A549 (cell line): ENCODE measurements at regions not wholly inside any gene's neighbourhood (a gene's known extent, or its start where the extent isn't known, plus 50 kb on each side); places are given as distances from the start of the nearest gene placed in this dataset.

Experiments
- ATAC-seq, 2 experiments: fragments of 200-7000 bp in 1 of 2; fragments of >200 bp in 1 of 2; cut with Nextera tagmentation in 1 of 2; cut with Tn5 transposase in 1 of 2; 3 replicates each; pipeline versions ENCODE4 v1.8.0 to v1.9.1; 2018 to 2020; ENCODE audit warnings: mild to moderate bottlenecking in 1 of 2, moderate library complexity in 1 of 2
- CTCF ChIA-PET: fragments of 300-600 bp; sonication (Branson Sonifier 250); formaldehyde crosslinking; extraction: SDS; loops from one replicate; lab custom pipeline; 2021; ENCODE audit warnings: antibody characterized with exemption, inconsistent platforms; lab: Yijun Ruan, JAX
- POLR2A ChIA-PET: fragments of 350-600 bp; formaldehyde crosslinking; extraction: SDS; loops from one replicate; lab custom pipeline; 2021; ENCODE audit warnings: antibody characterized with exemption, inconsistent platforms; lab: Yijun Ruan, JAX
- DNase-seq, 2 experiments: peaks; one replicate each; pipeline versions ENCODE4 v3.0.0 to v3.0.0-alpha.2; 2011 to 2016; ENCODE audit warnings: low read depth in 1 of 2, low spot score in 1 of 2
- FAIRE-seq: peaks from 2 replicates; lab custom pipeline; 2011; peaks lifted over from hg19 to GRCh38; lab: Jason Lieb, UNC
- H3K27ac ChIP-seq, 2 experiments: fragments of >200 bp; sonication (Bioruptor Twin); formaldehyde crosslinking; 3 replicates each; pipeline ENCODE4 v1.5.1; 2016 to 2017
- H3K4me1 ChIP-seq: fragments of >200 bp; sonication (Bioruptor Twin); formaldehyde crosslinking; 3 replicates; pipeline ENCODE4 v1.6.1; 2016
- H3K4me2 ChIP-seq: fragments of >200 bp; sonication (Bioruptor Twin); formaldehyde crosslinking; 3 replicates; pipeline ENCODE4 v1.6.1; 2016
- H3K4me3 ChIP-seq: fragments of >200 bp; sonication (Bioruptor Twin); formaldehyde crosslinking; 3 replicates; pipeline ENCODE4 v1.5.1; 2016
- H3K9me3 ChIP-seq: fragments of >200 bp; sonication (Bioruptor Twin); formaldehyde crosslinking; 3 replicates; pipeline ENCODE4 v1.6.1; 2016
- BHLHE40 ChIP-seq: IDR thresholded peaks from 2 replicates; pipeline ENCODE4 v1.6.1; 2012; ENCODE audit warnings: low read depth, low read length, inconsistent platforms
- CEBPB ChIP-seq, 2 experiments: fragments of >200 bp in 1 of 2; sonication (Bioruptor Twin) in 1 of 2; formaldehyde crosslinking in 1 of 2; IDR thresholded peaks; 2 replicates each; pipeline ENCODE4 v1.6.1; 2012 to 2016
- ESRRA ChIP-seq: fragments of 150-350 bp; IDR thresholded peaks from 2 replicates; pipeline ENCODE4 v1.6.1; 2014; ENCODE audit warnings: mild to moderate bottlenecking, low read length, borderline replicate concordance
- FOSB ChIP-seq: fragments of 250-450 bp; sonication (Bioruptor Pico); IDR thresholded peaks from 2 replicates; pipeline ENCODE4 v1.5.0; 2020; ENCODE audit warnings: mild to moderate bottlenecking, moderate library complexity
- FOSL2 ChIP-seq, 2 experiments: fragments of 450-650 bp in 1 of 2; fragments of >200 bp in 1 of 2; sonication (Bioruptor Twin) in 1 of 2; formaldehyde crosslinking; IDR thresholded peaks; 2 replicates each; pipeline versions ENCODE4 v1.5.0 to v1.6.1; 2016 to 2020; ENCODE audit warnings: mild to moderate bottlenecking in 1 of 2, moderate library complexity in 1 of 2
- FOXS1 ChIP-seq: fragments of 250-450 bp; sonication (Bioruptor Pico); IDR thresholded peaks from 2 replicates; pipeline ENCODE4 v1.5.0; 2020; ENCODE audit warnings: mild to moderate bottlenecking, moderate library complexity
- GATA3 ChIP-seq: IDR thresholded peaks from 2 replicates; pipeline ENCODE4 v1.6.1; 2012; ENCODE audit warnings: borderline replicate concordance
- HDAC2 ChIP-seq: fragments of 200-600 bp; sonication (generic); IDR thresholded peaks from 2 replicates; pipeline ENCODE4 v1.6.1; 2016
- HES2 ChIP-seq: fragments of >200 bp; sonication (Bioruptor Twin); formaldehyde crosslinking; IDR thresholded peaks from 2 replicates; pipeline ENCODE4 v1.6.1; 2016
- HOXB13 ChIP-seq: fragments of 250-450 bp; sonication (Bioruptor Pico); IDR thresholded peaks from 2 replicates; pipeline ENCODE4 v1.5.0; 2020; ENCODE audit warnings: low read depth, mild to moderate bottlenecking, moderate library complexity
- JUN ChIP-seq, 2 experiments: fragments of >200 bp; sonication (Bioruptor Twin); formaldehyde crosslinking; IDR thresholded peaks; 2 replicates in 1 of 2; 3 replicates in 1 of 2; pipeline ENCODE4 v1.6.1; 2016 to 2017
- KDM5A ChIP-seq: fragments of 200-600 bp; sonication (generic); IDR thresholded peaks from 2 replicates; pipeline ENCODE4 v1.6.1; 2016; ENCODE audit warnings: antibody characterized with exemption, mild to moderate bottlenecking
- MAZ ChIP-seq: fragments of 150-350 bp; IDR thresholded peaks from 2 replicates; pipeline ENCODE4 v1.6.1; 2014; ENCODE audit warnings: antibody characterized with exemption, low read depth, low read length, borderline replicate concordance
- NFE2L2 ChIP-seq: fragments of 150-350 bp; conservative IDR thresholded peaks from 2 replicates; pipeline ENCODE4 v1.6.1; 2014; ENCODE audit warnings: low read length
- NPAS2 ChIP-seq: fragments of 250-450 bp; sonication (Bioruptor Pico); IDR thresholded peaks from 2 replicates; pipeline ENCODE4 v1.8.0; 2022; ENCODE audit warnings: mild to moderate bottlenecking, moderate library complexity, borderline replicate concordance
- PHF8 ChIP-seq: fragments of 200-600 bp; sonication (generic); IDR thresholded peaks from 2 replicates; pipeline ENCODE4 v1.6.1; 2016; ENCODE audit warnings: low read depth, mild to moderate bottlenecking, antibody characterized with exemption, moderate library complexity, borderline replicate concordance
- RARB ChIP-seq: fragments of 250-450 bp; sonication (Bioruptor Pico); IDR thresholded peaks from 2 replicates; pipeline ENCODE4 v1.8.0; 2021; ENCODE audit warnings: mild to moderate bottlenecking, moderate library complexity
- REST ChIP-seq: fragments of 200-600 bp; sonication (generic); IDR thresholded peaks from 2 replicates; pipeline ENCODE4 v1.6.1; 2016; ENCODE audit warnings: antibody characterized with exemption, mild to moderate bottlenecking, moderate library complexity
- TP53 ChIP-seq: fragments of 250-450 bp; sonication (Bioruptor Pico); IDR thresholded peaks from 2 replicates; pipeline ENCODE4 v1.5.0; 2021; ENCODE audit warnings: mild to moderate bottlenecking, moderate library complexity
- ZC3H11A ChIP-seq: fragments of 450-650 bp; IDR thresholded peaks from 2 replicates; pipeline ENCODE4 v1.6.1; 2014; ENCODE audit warnings: antibody characterized with exemption, mild to moderate bottlenecking
- ZSCAN20 ChIP-seq: fragments of 250-450 bp; sonication (Bioruptor Pico); IDR thresholded peaks from 2 replicates; pipeline ENCODE4 v1.8.0; 2022; ENCODE audit warnings: mild to moderate bottlenecking, moderate library complexity
- WGBS: methylation state at CpG from one replicate; pipeline ENCODE4 v1.1.6; 2017; ENCODE audit errors: missing lambda C conversion rate; 5-methylcytosine and 5-hydroxymethylcytosine counted together
- TF ChIP-seq, protein P1 (sequence below): fragments of 450-650 bp; IDR thresholded peaks from 2 replicates; pipeline ENCODE4 v1.6.1; 2014; ENCODE audit warnings: antibody characterized with exemption
- TF ChIP-seq, protein P2 (sequence below): fragments of >200 bp; sonication (Bioruptor Twin); formaldehyde crosslinking; IDR thresholded peaks from 3 replicates; pipeline ENCODE4 v1.6.1; 2016
- TF ChIP-seq, protein P3 (sequence below): fragments of 250-450 bp; sonication (Bioruptor Pico); IDR thresholded peaks from 2 replicates; pipeline ENCODE4 v1.5.0; 2020; ENCODE audit warnings: low read depth, mild to moderate bottlenecking, moderate library complexity

DNA sequence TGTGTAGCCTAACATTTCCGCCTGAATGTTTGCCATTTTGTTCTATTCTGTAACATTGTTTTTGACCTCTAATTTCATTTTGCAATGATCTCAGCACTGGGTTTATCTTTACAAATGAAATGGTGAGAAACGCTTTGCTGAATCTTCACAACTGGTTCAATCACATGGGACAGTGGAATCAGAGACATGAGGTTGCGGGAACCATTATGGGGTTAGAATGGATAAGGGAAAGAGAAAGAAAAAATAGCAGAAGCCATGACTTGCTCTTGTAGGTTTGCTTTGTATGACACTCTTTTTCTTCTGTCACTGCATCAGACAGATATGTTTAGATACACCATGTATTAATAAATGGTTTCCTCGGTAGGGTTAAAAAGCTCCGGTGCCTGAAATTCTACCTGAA, 114.3 kb upstream of the PELI1 start:
- H3K4me3 ChIP-seq, result no peak overlapping the region
- ChIA-PET CTCF (no interaction called here), POLR2A (no interaction called here)
- no peaks in the 10 kb centered on the region for H3K9me3 ChIP-seq
- no peak for FAIRE-seq
- H3K4me2 ChIP-seq, result no peak overlapping the region
- WGBS, result 84% methylated on average over 5 of the region's 5 CpGs
- no peak overlapping the region for H3K27ac ChIP-seq
- TF ChIP-seq FOSB, result no peak
- no peak for TF ChIP-seq HOXB13 (CRISPR knock-in tag)
- TF ChIP-seq PHF8, result no peak
- no peak for TF ChIP-seq NPAS2 (CRISPR knock-in tag)
- TF ChIP-seq FOSL2 (IDR thresholded peaks at IDR 0.05), result no peak
- TF ChIP-seq FOSL2 (CRISPR knock-in tag; IDR thresholded peaks at IDR 0.05), result no peak
- no peak for TF ChIP-seq MAZ
- no peak for TF ChIP-seq HDAC2
- ATAC-seq, result no peak
- H3K4me1 ChIP-seq, result 0 out of 3 replicates have a peak, but pooled peaks cover 9% of the 10 kb centered on the region
- DNase-seq, result no peak

GRCh38 chr2:64259312-64259711, 115.1 kb upstream of the PELI1 start:
- Histone ChIP-seq H3K4me1 (0 out of 3 replicates have a peak, but pooled peaks cover 9% of the 10 kb centered on the region), H3K27ac (no peak overlapping the region), H3K4me2 (no peak overlapping the region), H3K9me3 (no peaks in the 10 kb centered on the region), H3K4me3 (no peak overlapping the region)
- CTCF ChIA-PET, result no interaction called here
- DNase-seq, result no peak
- TF ChIP-seq ZC3H11A (no peak), HES2 (no peak), TP53 (CRISPR knock-in tag) (no peak), GATA3 (no peak), RARB (CRISPR knock-in tag) (no peak), ESRRA (no peak), CEBPB (IDR thresholded peaks at IDR 0.05) (no peak), ZSCAN20 (CRISPR knock-in tag) (no peak), FOXS1 (CRISPR knock-in tag) (no peak), FOSB (no peak), BHLHE40 (no peak), JUN (IDR thresholded peaks at IDR 0.05) (no peak), REST (no peak), KDM5A (no peak), NFE2L2 (no peak)
- TF ChIP-seq, protein P1, sequence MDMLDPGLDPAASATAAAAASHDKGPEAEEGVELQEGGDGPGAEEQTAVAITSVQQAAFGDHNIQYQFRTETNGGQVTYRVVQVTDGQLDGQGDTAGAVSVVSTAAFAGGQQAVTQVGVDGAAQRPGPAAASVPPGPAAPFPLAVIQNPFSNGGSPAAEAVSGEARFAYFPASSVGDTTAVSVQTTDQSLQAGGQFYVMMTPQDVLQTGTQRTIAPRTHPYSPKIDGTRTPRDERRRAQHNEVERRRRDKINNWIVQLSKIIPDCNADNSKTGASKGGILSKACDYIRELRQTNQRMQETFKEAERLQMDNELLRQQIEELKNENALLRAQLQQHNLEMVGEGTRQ, result no peak
- TF ChIP-seq, protein P2, sequence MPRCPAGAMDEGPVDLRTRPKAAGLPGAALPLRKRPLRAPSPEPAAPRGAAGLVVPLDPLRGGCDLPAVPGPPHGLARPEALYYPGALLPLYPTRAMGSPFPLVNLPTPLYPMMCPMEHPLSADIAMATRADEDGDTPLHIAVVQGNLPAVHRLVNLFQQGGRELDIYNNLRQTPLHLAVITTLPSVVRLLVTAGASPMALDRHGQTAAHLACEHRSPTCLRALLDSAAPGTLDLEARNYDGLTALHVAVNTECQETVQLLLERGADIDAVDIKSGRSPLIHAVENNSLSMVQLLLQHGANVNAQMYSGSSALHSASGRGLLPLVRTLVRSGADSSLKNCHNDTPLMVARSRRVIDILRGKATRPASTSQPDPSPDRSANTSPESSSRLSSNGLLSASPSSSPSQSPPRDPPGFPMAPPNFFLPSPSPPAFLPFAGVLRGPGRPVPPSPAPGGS, result no peak
- TF ChIP-seq, protein P3, sequence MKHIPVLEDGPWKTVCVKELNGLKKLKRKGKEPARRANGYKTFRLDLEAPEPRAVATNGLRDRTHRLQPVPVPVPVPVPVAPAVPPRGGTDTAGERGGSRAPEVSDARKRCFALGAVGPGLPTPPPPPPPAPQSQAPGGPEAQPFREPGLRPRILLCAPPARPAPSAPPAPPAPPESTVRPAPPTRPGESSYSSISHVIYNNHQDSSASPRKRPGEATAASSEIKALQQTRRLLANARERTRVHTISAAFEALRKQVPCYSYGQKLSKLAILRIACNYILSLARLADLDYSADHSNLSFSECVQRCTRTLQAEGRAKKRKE (CRISPR knock-in tag), result no peak
- FAIRE-seq, result no peak
- no peak for ATAC-seq
- WGBS, result 10% methylated on average over 2 of the region's 2 CpGs
- POLR2A ChIA-PET, result no interaction called here
